ENCODE measurements at regions not wholly inside any gene's neighbourhood (a gene's known extent, or its start where the extent isn't known, plus 50 kb on each side); places are given as distances from the start of the nearest gene placed in this dataset.

GRCh38 chr3:30356866-30357753 is 249.3 kb upstream of the TGFBR2 start:
- DNase-seq (ENCODE audit: low spot score) = no peak

- DNase-seq (ENCODE audit: low spot score) = no peak
Observed at GRCh38 chr3:30357897-30358296, 248.5 kb upstream of the TGFBR2 start.

GRCh38 chr3:30358871-30359270 is 247.5 kb upstream of the TGFBR2 start:
- DNase-seq (ENCODE audit: low spot score) = no peak

DNA sequence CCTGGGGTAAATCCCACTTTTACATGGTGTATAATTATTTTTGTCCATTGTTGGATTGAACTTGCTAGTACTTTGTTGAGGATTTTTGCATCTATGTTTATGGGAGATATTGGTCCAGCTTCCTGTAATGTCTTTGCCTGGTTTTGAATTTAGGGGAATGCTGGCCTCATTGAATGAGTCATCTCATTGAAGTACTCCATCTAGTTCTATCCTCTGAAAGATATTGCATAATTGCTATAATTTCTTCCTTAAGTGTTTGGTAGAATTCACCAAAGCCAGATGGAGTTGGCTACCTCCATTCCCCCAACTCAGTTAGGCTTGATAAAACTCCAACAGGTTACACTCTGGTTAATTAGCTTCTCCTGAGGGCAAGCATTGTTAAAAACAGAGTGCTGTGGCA is 237.4 kb upstream of the TGFBR2 start:
- DNase-seq (ENCODE audit: low spot score) = no peak

GRCh38 chr3:30370681-30371271 is 235.6 kb upstream of the TGFBR2 start:
- DNase-seq (ENCODE audit: low spot score) = no peak

DNA sequence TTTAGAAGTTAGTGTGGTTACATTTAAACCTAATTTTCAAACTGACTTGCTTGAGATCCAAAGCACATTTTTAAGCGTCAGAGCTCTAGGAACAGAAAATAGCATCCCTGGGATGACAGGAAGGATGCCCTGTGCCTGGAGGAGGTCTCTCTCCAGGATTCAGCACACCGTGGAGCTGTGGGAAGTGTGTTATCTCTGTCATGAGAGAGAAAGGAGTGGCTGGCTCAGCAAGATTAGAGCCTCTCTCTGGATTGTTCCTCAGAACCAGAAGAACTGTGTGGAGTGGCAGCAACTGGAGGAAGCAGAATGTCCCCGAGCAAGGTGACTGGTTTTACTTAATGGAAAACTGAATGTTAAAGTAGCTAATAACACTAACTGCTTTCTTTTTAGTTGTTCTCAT is 233.6 kb upstream of the TGFBR2 start:
- no peak for DNase-seq (ENCODE audit: low spot score)

GRCh38 chr3:30384546-30385072 is 221.8 kb upstream of the TGFBR2 start:
- DNase-seq (ENCODE audit: low spot score) = no peak

- DNase-seq (ENCODE audit: low spot score) = no peak
Observed at GRCh38 chr3:30393079-30393478, 213.3 kb upstream of the TGFBR2 start.

GRCh38 chr3:30397030-30397429 is 209.4 kb upstream of the TGFBR2 start:
- DNase-seq (ENCODE audit: low spot score) = no peak

DNA sequence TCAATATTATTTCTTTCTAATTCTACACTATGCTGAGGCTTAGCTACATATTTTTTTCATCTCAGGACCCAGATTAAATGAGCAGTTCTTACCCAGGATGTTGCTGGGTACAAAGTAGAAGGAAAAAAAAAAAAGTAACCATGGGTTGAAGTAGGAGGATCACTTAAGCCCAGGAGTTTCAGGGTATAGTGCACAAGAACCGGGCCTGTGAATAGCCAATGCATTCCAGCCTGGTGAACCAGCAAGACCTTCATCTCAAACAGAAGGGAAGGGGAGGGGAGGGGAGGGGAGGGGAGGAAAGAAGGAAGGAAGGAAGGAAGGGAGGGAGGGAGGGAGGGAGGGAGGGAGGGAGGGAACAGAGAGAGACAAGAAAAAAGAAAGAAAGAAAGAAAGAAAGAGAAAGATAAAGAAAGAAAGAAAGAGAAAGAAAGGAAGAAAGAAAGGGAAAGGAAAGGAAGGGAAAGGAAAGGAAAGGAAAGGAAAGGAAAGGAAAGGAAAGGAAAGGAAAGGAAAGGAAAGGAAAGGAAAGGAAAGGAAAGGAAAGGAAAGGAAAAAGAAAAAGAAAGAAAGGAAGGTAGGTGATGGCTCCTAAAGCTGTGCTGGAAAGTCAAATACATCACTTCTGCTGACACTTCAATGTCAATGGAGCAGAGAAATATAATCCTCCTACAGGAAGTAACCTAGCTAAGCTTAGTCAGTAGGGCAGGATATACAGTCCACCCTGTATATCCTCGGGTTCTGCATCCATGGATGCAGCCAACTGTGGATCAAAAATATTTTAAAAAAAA is 206.8 kb upstream of the TGFBR2 start:
- DNase-seq (ENCODE audit: low spot score) = no peak

GRCh38 chr3:30400926-30401325 is 205.5 kb upstream of the TGFBR2 start:
- no peak for DNase-seq (ENCODE audit: low spot score)

DNA sequence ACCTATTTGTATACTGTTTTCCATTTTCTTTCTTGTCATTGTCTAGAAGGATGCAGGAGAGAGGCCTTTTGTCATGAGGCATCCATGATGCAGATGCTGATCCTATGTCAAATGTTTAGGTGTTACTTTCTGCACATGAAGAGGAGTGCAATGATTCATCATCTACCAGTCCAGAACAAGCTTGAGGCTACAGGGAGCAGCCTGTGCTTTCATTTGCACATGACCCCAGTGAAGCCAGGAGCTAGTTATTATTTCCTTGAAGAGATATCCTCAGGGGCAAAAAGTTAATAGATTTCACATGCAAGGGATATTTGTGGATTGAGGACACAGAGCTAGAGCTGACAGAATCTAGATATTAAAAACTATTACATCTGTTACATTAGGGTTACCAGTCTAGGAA is 204.4 kb upstream of the TGFBR2 start:
- DNase-seq (ENCODE audit: low spot score) = no peak

DNA sequence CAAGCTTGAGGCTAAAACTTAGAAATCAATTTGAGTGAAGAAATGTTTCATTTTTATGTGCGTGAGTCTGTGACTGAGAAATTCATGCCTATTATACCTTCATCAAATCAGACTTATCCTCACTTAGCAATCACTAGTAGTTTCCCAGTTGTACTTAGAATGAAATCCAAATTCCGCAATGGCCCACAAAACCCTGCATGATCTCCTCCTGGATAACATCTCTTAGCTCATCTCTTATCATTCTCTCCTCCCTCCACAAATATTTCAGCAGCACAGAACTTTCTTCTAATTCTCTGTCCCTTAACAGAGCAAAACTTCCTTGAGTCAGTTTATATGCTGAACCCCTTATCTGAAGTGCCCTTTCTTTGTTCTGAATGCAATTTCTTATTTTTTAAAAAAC is 198.8 kb upstream of the TGFBR2 start:
- DNase-seq (ENCODE audit: low spot score) = no peak

DNA sequence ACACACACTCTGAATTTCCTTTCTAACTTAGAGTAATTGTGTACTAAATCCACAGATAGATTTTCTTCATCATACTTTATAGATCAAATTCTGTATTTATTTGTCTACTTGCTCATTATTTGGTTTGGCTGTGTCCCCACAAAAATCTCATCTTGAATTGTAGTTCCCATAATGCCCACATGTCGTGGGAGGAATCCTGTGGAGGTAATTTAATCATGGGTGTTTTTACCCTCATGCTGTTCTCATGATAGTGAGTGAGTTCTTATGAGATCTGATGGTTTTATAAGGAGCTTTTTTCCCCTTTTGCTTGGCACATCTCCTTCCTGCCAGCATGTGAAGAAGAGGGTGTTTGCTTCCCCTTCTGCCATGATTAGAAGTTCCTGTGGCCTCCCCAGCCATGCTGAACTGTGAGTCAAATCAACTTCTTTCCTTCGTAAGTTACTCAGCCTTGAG is 198.3 kb upstream of the TGFBR2 start:
- no peak for DNase-seq (ENCODE audit: low spot score)

- no peak for DNase-seq (ENCODE audit: low spot score)
Observed at GRCh38 chr3:30418443-30418842, 188.0 kb upstream of the TGFBR2 start.

GRCh38 chr3:30421266-30421665 is 185.1 kb upstream of the TGFBR2 start:
- no peak for DNase-seq (ENCODE audit: low spot score)

DNA sequence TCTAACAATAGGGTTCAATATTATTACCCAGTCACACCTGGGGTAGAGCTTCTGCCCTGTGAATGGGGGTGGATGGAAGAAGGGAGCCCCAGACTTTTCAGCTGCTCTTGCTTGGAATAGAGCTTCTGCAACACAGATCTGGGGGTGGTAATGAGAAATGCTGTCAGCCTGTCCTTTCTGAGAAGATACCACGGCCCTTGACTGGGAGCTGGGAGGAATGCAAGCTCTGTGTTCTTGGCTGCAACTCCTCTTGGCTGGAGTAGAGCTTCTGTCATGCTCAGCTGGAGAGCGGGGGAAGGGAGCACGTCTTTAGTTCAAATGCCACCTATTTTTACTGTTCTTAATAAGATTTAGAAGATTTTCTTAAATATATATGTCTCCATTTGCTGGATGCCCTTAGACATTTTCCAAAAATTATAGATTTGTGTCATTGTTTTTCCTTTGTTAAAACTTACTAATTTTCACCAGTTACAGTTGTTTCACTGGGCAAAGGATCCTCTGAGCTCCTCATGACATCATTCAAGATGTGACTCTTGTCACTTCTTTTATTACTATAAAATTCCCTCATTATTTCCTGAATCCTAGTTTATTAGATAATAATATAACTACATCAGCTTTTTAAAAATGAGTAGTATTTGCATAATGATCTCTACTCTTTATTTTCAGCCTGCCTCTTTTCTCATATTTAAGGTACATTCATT is 180.0 kb upstream of the TGFBR2 start:
- DNase-seq (ENCODE audit: low spot score) = no peak

DNA sequence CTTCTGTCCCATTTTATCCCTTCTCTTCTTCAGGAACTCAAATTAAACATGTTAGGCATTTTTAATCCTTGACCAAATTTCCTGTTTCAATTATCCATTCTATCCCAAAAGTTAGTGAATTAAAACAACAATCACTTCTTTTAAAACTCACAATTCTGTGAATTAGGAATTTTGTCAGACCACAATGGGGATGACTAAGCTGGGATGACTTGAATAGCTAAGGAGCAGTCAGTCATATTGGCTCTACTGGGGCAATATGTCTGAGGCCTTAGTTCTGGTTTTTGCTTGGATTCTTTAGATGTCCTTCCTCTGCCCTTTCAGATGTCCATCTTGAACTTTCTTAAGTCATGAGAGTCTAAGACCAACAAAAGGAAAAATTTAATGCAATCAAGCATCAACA is 178.2 kb upstream of the TGFBR2 start:
- no peak for DNase-seq (ENCODE audit: low spot score)

- no peak for DNase-seq (ENCODE audit: low spot score)
Observed at GRCh38 chr3:30435861-30436331, 170.5 kb upstream of the TGFBR2 start.

GRCh38 chr3:30437171-30437601 is 169.2 kb upstream of the TGFBR2 start:
- no peak for DNase-seq (ENCODE audit: low spot score)

DNA sequence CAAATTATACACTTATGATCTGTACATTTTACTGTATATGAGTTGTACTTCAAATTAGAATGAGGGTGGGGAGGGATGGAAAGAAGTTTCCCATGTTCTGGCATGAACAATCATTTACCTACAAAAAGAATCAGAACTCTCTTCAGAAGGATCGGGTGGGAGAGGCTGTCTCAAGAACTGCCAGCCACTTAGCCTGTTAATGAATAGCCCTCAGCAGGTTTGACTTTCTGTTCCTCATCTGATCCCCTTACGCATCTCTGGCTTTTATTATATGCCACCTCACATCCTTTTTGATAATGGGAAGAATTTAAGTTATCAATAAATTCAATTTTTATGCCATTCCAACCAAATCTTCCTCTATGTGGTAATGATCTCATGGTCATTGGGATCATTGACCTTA is 168.3 kb upstream of the TGFBR2 start:
- DNase-seq (ENCODE audit: low spot score) = no peak

Data from HuH-7.5 (cell line).